ENCODE measurements at regions not wholly inside any gene's neighbourhood (a gene's known extent, or its start where the extent isn't known, plus 50 kb on each side); places are given as distances from the start of the nearest gene placed in this dataset.

DNA sequence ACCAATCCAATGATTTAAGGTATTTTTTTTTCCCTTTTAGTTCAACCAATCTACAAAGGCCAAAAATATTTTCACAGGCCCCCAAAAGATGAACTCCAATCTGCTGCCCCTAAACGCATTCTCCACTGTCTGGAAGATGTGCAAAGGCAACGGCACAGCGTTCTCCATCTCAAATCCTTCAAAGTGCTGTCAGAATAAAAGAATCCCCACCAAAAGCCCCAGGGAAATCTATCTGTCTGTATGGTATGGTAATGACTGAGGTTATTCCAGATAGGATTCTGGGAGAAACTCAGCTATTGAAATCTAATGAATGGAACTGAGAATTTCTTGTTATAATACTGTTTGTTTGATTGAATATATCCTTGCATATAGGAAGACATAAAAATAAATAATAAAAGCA, 217.8 kb upstream of the CCN2 start:
- no peak for TF ChIP-seq CTCF (IDR thresholded peaks at IDR 0.05)
- no peaks in the 10 kb centered on the region for H3K36me3 ChIP-seq
- no peaks in the 10 kb centered on the region for H3K27me3 ChIP-seq
- no peak overlapping the region for H3K4me3 ChIP-seq
- no peaks in the 10 kb centered on the region for H3K4me1 ChIP-seq
- DNase-seq (ENCODE audit: low spot score) = no peak
- no peaks in the 10 kb centered on the region for H3K9me3 ChIP-seq
- no peak overlapping the region for H3K27ac ChIP-seq

DNA sequence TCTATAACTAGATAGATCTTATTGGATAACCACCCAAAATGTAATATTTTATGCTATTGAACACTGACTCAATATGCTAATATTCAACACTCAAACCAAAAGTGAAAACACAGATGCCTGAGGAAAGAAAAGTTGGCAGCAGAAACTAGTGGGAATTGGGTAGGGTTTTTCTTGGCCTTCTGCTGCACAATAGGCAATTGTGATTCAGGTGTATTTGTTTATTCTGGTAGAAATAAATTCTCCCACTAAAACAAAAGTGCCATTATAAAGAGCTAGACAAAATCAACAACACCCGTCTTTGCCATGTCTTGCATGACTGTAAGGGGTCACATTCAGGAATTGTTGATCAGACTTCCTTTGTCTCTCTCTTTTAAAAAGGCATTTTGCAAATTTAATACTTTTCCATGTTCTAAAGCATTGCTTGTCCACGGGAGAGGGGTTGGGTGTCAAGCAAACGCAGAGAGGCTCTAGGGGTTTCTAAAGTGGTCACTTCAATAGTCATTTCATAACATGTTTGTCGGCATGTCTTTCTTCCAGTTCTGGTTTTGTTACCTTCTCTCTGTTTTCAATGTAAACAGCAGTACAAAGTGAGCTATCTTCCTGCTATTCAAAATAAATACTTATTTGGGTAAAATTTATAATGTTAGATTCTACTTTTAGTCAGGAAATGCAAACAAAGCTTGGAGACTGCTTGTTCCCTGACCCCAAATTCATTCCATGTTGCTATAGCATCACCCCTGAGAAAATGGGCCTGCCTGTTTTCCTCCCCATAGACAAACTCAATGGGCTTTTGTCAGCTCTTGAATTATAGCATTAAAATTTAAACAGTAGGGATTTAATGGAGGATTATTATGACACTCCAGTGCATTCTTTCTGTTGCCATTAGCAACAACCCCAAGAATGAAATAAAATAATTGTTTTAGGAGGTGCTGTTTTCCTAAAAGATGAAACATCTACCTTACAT, 217.0 kb upstream of the CCN2 start:
- DNase-seq (ENCODE audit: low spot score) = no peak
- Histone ChIP-seq H3K9me3 (no peaks in the 10 kb centered on the region), H3K4me1 (no peaks in the 10 kb centered on the region), H3K4me3 (no peak overlapping the region), H3K36me3 (no peaks in the 10 kb centered on the region), H3K27me3 (no peaks in the 10 kb centered on the region), H3K27ac (no peak overlapping the region)
- no peak for TF ChIP-seq CTCF (IDR thresholded peaks at IDR 0.05)

GRCh38 chr6:132166526-132167051, 215.4 kb upstream of the CCN2 start:
- Histone ChIP-seq H3K36me3 (no peaks in the 10 kb centered on the region), H3K4me3 (no peak overlapping the region), H3K27ac (no peak overlapping the region), H3K27me3 (no peaks in the 10 kb centered on the region), H3K4me1 (no peaks in the 10 kb centered on the region), H3K9me3 (no peaks in the 10 kb centered on the region)
- no peak for DNase-seq (ENCODE audit: low spot score)
- no peak for TF ChIP-seq CTCF (IDR thresholded peaks at IDR 0.05)

GRCh38 chr6:132165677-132166076, 214.5 kb upstream of the CCN2 start:
- TF ChIP-seq CTCF (IDR thresholded peaks at IDR 0.05) = no peak
- Histone ChIP-seq H3K9me3 (no peaks in the 10 kb centered on the region), H3K4me3 (no peak overlapping the region), H3K27ac (no peak overlapping the region), H3K4me1 (no peaks in the 10 kb centered on the region), H3K27me3 (no peaks in the 10 kb centered on the region), H3K36me3 (no peaks in the 10 kb centered on the region)
- no peak for DNase-seq (ENCODE audit: low spot score)

DNA sequence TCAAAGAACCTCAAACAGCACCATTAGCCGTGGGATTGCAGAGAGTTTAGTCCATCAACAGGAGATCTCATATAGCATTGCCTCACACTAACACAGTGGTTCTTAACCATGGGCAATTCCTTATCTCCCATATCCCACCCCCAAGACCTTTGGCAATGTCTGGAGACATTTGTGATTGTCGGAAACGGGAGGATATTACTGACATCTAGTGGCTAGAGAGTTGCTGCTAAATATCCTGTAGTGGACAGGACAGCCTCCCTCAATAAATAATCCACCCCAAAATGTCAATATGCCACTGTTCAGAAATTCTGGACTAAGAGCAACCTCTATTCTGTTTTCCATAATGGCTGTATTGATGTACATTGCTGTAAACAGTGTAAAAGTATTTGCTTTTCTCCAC, 210.1 kb upstream of the CCN2 start:
- Histone ChIP-seq H3K4me1 (no peaks in the 10 kb centered on the region), H3K36me3 (no peaks in the 10 kb centered on the region), H3K9me3 (peaks cover 0 to 6% of the 10 kb centered on the region in 2 donors), H3K27me3 (no peaks in the 10 kb centered on the region), H3K4me3 (no peak overlapping the region), H3K27ac (no peak overlapping the region)
- DNase-seq (ENCODE audit: low spot score) = no peak
- peak; percentile 45 to 81 for TF ChIP-seq CTCF (IDR thresholded peaks at IDR 0.05)
